Trophoblast cell (in vitro differentiated cells and primary cell): ENCODE measurements at regions not wholly inside any gene's neighbourhood (a gene's known extent, or its start where the extent isn't known, plus 50 kb on each side); places are given as distances from the start of the nearest gene placed in this dataset.

Experiments
- DNase-seq, 2 donors: peaks; one replicate each; pipeline ENCODE4 v3.0.0-alpha.2; 2016
- H2AFZ ChIP-seq: 2 replicates; pipeline ENCODE4 v1.6.1; 2013; ENCODE audit warnings: low read length, moderate library complexity, mild to moderate bottlenecking; ENCODE audit not compliant: insufficient read depth, poor library complexity
- H2AK5ac ChIP-seq: 2 replicates; pipeline ENCODE4 v1.6.1; 2013; ENCODE audit warnings: mild to moderate bottlenecking, low read length
- H2BK120ac ChIP-seq: 2 replicates; pipeline ENCODE4 v1.6.1; 2013; ENCODE audit warnings: low read length, mild to moderate bottlenecking, moderate library complexity; ENCODE audit not compliant: insufficient read depth, poor library complexity
- H2BK12ac ChIP-seq: 2 replicates; pipeline ENCODE4 v1.6.1; 2013; ENCODE audit warnings: mild to moderate bottlenecking, low read length, moderate library complexity
- H2BK5ac ChIP-seq: 2 replicates; pipeline ENCODE4 v1.6.1; 2013; ENCODE audit warnings: low read length, low read depth, moderate library complexity, mild to moderate bottlenecking; ENCODE audit not compliant: poor library complexity
- H3K14ac ChIP-seq: 2 replicates; pipeline ENCODE4 v1.6.1; 2013; ENCODE audit warnings: mild to moderate bottlenecking, low read length
- H3K18ac ChIP-seq: 2 replicates; pipeline ENCODE4 v1.6.1; 2013; ENCODE audit warnings: mild to moderate bottlenecking, low read length
- H3K23ac ChIP-seq: 2 replicates; pipeline ENCODE4 v1.6.1; 2013; ENCODE audit warnings: low read length
- H3K27ac ChIP-seq: 2 replicates; pipeline ENCODE4 v1.5.1; 2013; ENCODE audit warnings: low read depth, mild to moderate bottlenecking, inconsistent platforms, low read length, moderate library complexity
- H3K27me3 ChIP-seq: 2 replicates; pipeline ENCODE4 v1.6.1; 2013; ENCODE audit warnings: inconsistent platforms, mild to moderate bottlenecking, low read length, moderate library complexity; ENCODE audit not compliant: insufficient read depth
- H3K36me3 ChIP-seq, 2 experiments: 1 replicate in 1 of 2; 2 replicates in 1 of 2; pipeline ENCODE4 v1.6.1; 2013; ENCODE audit warnings: low read length in 2 of 2, mild to moderate bottlenecking in 2 of 2, moderate library complexity in 1 of 2; ENCODE audit not compliant: insufficient read depth in 2 of 2, control insufficient read depth in 1 of 2
- H3K4ac ChIP-seq: 2 replicates; pipeline ENCODE4 v1.6.1; 2013; ENCODE audit warnings: low read depth, mild to moderate bottlenecking, low read length, moderate library complexity
- H3K4me1 ChIP-seq, 2 experiments: 1 replicate in 1 of 2; 2 replicates in 1 of 2; pipeline ENCODE4 v1.6.1; 2013; ENCODE audit warnings: low read length in 2 of 2, mild to moderate bottlenecking in 2 of 2, moderate library complexity in 1 of 2; ENCODE audit not compliant: insufficient read depth in 2 of 2, control insufficient read depth in 1 of 2
- H3K4me2 ChIP-seq: 2 replicates; pipeline ENCODE4 v1.6.1; 2013; ENCODE audit warnings: inconsistent platforms, mild to moderate bottlenecking, low read length, moderate library complexity
- H3K4me3 ChIP-seq: 2 replicates; pipeline ENCODE4 v1.5.1; 2013; ENCODE audit warnings: mild to moderate bottlenecking, low read depth, low read length, inconsistent platforms
- H3K79me1 ChIP-seq: one replicate; pipeline ENCODE4 v1.6.1; 2013; ENCODE audit warnings: low read length
- H3K79me2 ChIP-seq: 2 replicates; pipeline ENCODE4 v1.6.1; 2013; ENCODE audit warnings: low read length, mild to moderate bottlenecking; ENCODE audit not compliant: control insufficient read depth, insufficient read depth, poor library complexity
- H3K9ac ChIP-seq: 2 replicates; pipeline ENCODE4 v1.6.1; 2013; ENCODE audit warnings: mild to moderate bottlenecking, low read length
- H3K9me3 ChIP-seq: 2 replicates; pipeline ENCODE4 v1.6.1; 2013; ENCODE audit warnings: low read depth, mild to moderate bottlenecking, control low read depth, inconsistent platforms, low read length; ENCODE audit not compliant: insufficient read depth
- H4K12ac ChIP-seq: 2 replicates; pipeline ENCODE4 v1.6.1; 2013; ENCODE audit warnings: low read depth, mild to moderate bottlenecking, low read length, moderate library complexity
- H4K8ac ChIP-seq: 2 replicates; pipeline ENCODE4 v1.6.1; 2013; ENCODE audit warnings: low read depth, mild to moderate bottlenecking, low read length, moderate library complexity
- H4K91ac ChIP-seq: one replicate; pipeline ENCODE4 v1.6.1; 2013; ENCODE audit warnings: low read depth, mild to moderate bottlenecking, low read length, moderate library complexity
- WGBS: extraction: QIAGEN DNeasy Blood & Tissue Kit; methylation state at CpG from one replicate; pipeline ENCODE4 v1.1.7; 2013; ENCODE audit warnings: missing lambda C conversion rate; ENCODE audit not compliant: insufficient read length, insufficient coverage; ENCODE audit errors: extremely low coverage; 5-methylcytosine and 5-hydroxymethylcytosine counted together

- H2BK120ac ChIP-seq, result no peak overlapping the region
- H3K18ac ChIP-seq, result no peak overlapping the region
- no peak overlapping the region for H4K91ac ChIP-seq
- no peak overlapping the region for H2AFZ ChIP-seq
- H3K27me3 ChIP-seq, result no peaks in the 10 kb centered on the region
- H4K8ac ChIP-seq, result no peak overlapping the region
- no peak overlapping the region for H2BK5ac ChIP-seq
- DNase-seq, result no peak
- no peak overlapping the region for H2BK12ac ChIP-seq
- H3K36me3 ChIP-seq, result no peaks in the 10 kb centered on the region
- H2AK5ac ChIP-seq, result no peak overlapping the region
- no peak overlapping the region for H4K12ac ChIP-seq
- H3K79me2 ChIP-seq, result no peaks in the 10 kb centered on the region
- H3K14ac ChIP-seq, result no peak overlapping the region
- no peaks in the 10 kb centered on the region for H3K4me1 ChIP-seq
- no peak overlapping the region for H3K27ac ChIP-seq
- no peak overlapping the region for H3K9ac ChIP-seq
- H3K9me3 ChIP-seq, result peaks cover 6% of the 10 kb centered on the region
- no peaks in the 10 kb centered on the region for H3K79me1 ChIP-seq
- H3K4me2 ChIP-seq, result no peak overlapping the region
- no peak overlapping the region for H3K4me3 ChIP-seq
- no peak overlapping the region for H3K4ac ChIP-seq
- no peak overlapping the region for H3K23ac ChIP-seq
These were observed 526.9 kb downstream of the MATN1 start for GRCh38 chr1:30196457-30196856.

- peaks cover 6% of the 10 kb centered on the region for H3K9me3 ChIP-seq
- H3K23ac ChIP-seq, result no peak overlapping the region
- no peaks in the 10 kb centered on the region for H3K79me1 ChIP-seq
- H2AK5ac ChIP-seq, result no peak overlapping the region
- H3K4me3 ChIP-seq, result no peak overlapping the region
- DNase-seq, result no peak
- H4K12ac ChIP-seq, result no peak overlapping the region
- no peaks in the 10 kb centered on the region for H3K79me2 ChIP-seq
- no peak overlapping the region for H2BK12ac ChIP-seq
- no peak overlapping the region for H3K9ac ChIP-seq
- no peaks in the 10 kb centered on the region for H3K4me1 ChIP-seq
- no peak overlapping the region for H3K4me2 ChIP-seq
- no peak overlapping the region for H3K14ac ChIP-seq
- H2BK120ac ChIP-seq, result no peak overlapping the region
- H3K27ac ChIP-seq, result no peak overlapping the region
- no peak overlapping the region for H3K18ac ChIP-seq
- H3K27me3 ChIP-seq, result no peaks in the 10 kb centered on the region
- no peak overlapping the region for H4K8ac ChIP-seq
- no peak overlapping the region for H3K4ac ChIP-seq
- no peak overlapping the region for H2AFZ ChIP-seq
- no peaks in the 10 kb centered on the region for H3K36me3 ChIP-seq
- no peak overlapping the region for H2BK5ac ChIP-seq
- H4K91ac ChIP-seq, result no peak overlapping the region
- no CpG with 5 or more reads among the region's 17 CpGs for WGBS
These were observed 527.8 kb downstream of the MATN1 start for GRCh38 chr1:30195424-30196134.

GRCh38 chr1:30194741-30195423 is 528.5 kb downstream of the MATN1 start:
- Histone ChIP-seq H3K27me3 (no peaks in the 10 kb centered on the region), H3K4me3 (no peak overlapping the region), H4K12ac (no peak overlapping the region), H3K79me1 (no peaks in the 10 kb centered on the region), H3K18ac (no peak overlapping the region), H3K23ac (no peak overlapping the region), H3K4ac (no peak overlapping the region), H2BK5ac (no peak overlapping the region), H3K27ac (no peak overlapping the region), H2BK120ac (no peak overlapping the region), H3K36me3 (no peaks in the 10 kb centered on the region), H3K79me2 (no peaks in the 10 kb centered on the region), H2BK12ac (no peak overlapping the region), H3K4me2 (no peak overlapping the region), H4K91ac (no peak overlapping the region), H2AK5ac (no peak overlapping the region), H3K14ac (no peak overlapping the region), H4K8ac (no peak overlapping the region), H3K9me3 (peaks cover 3% of the 10 kb centered on the region), H3K9ac (no peak overlapping the region), H3K4me1 (no peaks in the 10 kb centered on the region), H2AFZ (no peak overlapping the region)
- DNase-seq, result no peak
- WGBS, result no CpG with 5 or more reads among the region's 8 CpGs

GRCh38 chr1:30194046-30194619 is 529.3 kb downstream of the MATN1 start:
- no peaks in the 10 kb centered on the region for H3K4me1 ChIP-seq
- H4K91ac ChIP-seq, result no peak overlapping the region
- no peak overlapping the region for H2AFZ ChIP-seq
- H2BK12ac ChIP-seq, result no peak overlapping the region
- H3K9me3 ChIP-seq, result no peaks in the 10 kb centered on the region
- H2AK5ac ChIP-seq, result no peak overlapping the region
- no peak for DNase-seq
- H3K36me3 ChIP-seq, result no peaks in the 10 kb centered on the region
- no CpG with 5 or more reads among the region's 6 CpGs for WGBS
- no peak overlapping the region for H3K4ac ChIP-seq
- H3K14ac ChIP-seq, result no peak overlapping the region
- H3K4me2 ChIP-seq, result no peak overlapping the region
- no peak overlapping the region for H3K9ac ChIP-seq
- no peaks in the 10 kb centered on the region for H3K79me2 ChIP-seq
- no peaks in the 10 kb centered on the region for H3K79me1 ChIP-seq
- H2BK5ac ChIP-seq, result no peak overlapping the region
- no peak overlapping the region for H4K12ac ChIP-seq
- no peaks in the 10 kb centered on the region for H3K27me3 ChIP-seq
- H2BK120ac ChIP-seq, result no peak overlapping the region
- no peak overlapping the region for H3K23ac ChIP-seq
- H3K4me3 ChIP-seq, result no peak overlapping the region
- H3K18ac ChIP-seq, result no peak overlapping the region
- H4K8ac ChIP-seq, result no peak overlapping the region
- no peak overlapping the region for H3K27ac ChIP-seq
